ENCODE measurements at regions not wholly inside any gene's neighbourhood (a gene's known extent, or its start where the extent isn't known, plus 50 kb on each side); places are given as distances from the start of the nearest gene placed in this dataset.

DNA sequence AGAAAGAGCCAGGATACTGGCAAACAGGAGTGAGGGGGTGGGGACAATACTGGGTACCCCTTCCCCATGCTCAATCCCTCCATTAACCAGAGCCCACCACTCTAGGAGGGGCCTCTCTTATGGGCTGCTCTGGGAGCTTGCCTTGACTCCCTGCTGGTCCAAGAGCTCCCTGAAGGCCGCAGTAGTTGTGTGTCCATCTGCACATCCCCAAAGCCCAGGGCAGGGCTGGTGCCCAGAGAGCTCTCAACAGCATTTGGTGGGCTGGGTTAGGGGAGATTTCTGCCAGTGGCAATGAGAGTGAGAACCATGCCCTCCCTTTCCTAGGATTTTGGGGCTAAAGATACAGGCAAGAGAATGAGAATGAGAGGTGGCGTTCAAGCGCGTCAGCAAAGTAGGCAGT is 230.6 kb upstream of the PMEPA1 start:
- TF ChIP-seq, protein P1, sequence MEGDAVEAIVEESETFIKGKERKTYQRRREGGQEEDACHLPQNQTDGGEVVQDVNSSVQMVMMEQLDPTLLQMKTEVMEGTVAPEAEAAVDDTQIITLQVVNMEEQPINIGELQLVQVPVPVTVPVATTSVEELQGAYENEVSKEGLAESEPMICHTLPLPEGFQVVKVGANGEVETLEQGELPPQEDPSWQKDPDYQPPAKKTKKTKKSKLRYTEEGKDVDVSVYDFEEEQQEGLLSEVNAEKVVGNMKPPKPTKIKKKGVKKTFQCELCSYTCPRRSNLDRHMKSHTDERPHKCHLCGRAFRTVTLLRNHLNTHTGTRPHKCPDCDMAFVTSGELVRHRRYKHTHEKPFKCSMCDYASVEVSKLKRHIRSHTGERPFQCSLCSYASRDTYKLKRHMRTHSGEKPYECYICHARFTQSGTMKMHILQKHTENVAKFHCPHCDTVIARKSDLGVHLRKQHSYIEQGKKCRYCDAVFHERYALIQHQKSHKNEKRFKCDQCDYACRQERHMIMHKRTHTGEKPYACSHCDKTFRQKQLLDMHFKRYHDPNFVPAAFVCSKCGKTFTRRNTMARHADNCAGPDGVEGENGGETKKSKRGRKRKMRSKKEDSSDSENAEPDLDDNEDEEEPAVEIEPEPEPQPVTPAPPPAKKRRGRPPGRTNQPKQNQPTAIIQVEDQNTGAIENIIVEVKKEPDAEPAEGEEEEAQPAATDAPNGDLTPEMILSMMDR (conservative IDR thresholded peaks at IDR 0.05; ENCODE audit: low read length) = no peak
- TF ChIP-seq EZH2phosphoT487 (IDR thresholded peaks at IDR 0.05; ENCODE audit: borderline replicate concordance, low read depth, low read length) = no peak

All from OCI-LY7 (cell line).